ENCODE measurements at regions not wholly inside any gene's neighbourhood (a gene's known extent, or its start where the extent isn't known, plus 50 kb on each side); places are given as distances from the start of the nearest gene placed in this dataset.

- H3K36me3 ChIP-seq (ENCODE audit: control insufficient read depth, insufficient read depth, low read length) = no peaks in the 10 kb centered on the region
- no peaks in the 10 kb centered on the region for H3K27me3 ChIP-seq (replicated peaks; ENCODE audit: control insufficient read depth, insufficient read depth, low read length, poor library complexity, severe bottlenecking)
- DNase-seq = no peak
These were observed 90.8 kb upstream of the ATL2 start for GRCh38 chr2:38467768-38468455.

DNA sequence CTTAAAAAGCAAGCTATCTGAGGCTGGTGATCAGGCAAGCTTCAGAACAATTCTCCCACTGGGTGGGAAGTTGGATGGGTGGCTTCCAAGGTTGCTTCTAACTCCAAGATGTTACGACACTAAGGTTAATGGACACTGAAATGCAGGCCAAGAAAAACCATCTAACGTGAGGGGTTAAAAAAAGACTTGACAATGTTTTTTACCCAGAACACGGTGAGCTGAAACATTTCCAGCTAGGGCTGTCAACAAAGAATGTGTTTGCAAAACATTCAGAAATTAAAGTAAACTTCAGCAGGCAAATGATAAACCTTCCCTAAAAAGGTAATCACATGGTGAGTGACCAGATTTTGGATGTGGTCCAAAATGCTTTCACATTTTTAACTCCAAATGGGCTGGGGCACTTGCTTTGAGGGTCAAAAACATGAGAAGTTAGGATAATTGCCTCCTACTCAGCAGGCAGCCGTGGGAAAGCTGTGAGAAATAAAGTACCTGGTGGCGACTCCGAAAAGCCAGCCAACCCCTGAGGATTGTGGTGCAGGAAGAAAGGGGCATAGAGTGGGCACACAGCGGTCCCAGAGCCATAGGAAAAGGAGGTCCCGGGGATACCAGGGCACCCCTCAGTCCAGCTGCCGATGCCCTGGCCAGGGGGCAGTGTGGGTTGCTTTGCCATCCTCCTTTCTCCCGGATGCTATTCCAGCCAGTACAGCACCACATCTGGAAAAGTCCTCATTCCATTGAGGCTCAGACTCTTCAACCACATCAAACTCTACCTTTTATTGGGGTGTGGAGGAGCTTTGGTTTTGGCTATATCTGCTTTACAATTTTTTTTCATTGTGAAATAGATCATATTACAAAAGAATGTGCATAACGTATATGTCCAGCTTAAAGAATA lies 90.0 kb upstream of the ATL2 start:
- Histone ChIP-seq H3K9me3 (ENCODE audit: control insufficient read depth, low read length) (no peaks in the 10 kb centered on the region), H3K4me1 (ENCODE audit: control insufficient read depth, insufficient read depth, low read length, poor library complexity, severe bottlenecking) (no peaks in the 10 kb centered on the region), H3K27ac (ENCODE audit: insufficient read depth, low read length, poor library complexity, severe bottlenecking) (no peak overlapping the region), H3K4me3 (ENCODE audit: insufficient read depth, low read depth, low read length, poor library complexity, severe bottlenecking) (no peak overlapping the region), H3K27me3 (replicated peaks; ENCODE audit: control insufficient read depth, insufficient read depth, low read length, poor library complexity, severe bottlenecking) (no peaks in the 10 kb centered on the region), H3K36me3 (ENCODE audit: control insufficient read depth, insufficient read depth, low read length) (no peaks in the 10 kb centered on the region)
- no peak for DNase-seq

More at GRCh38 chr2:38467768-38468455, 90.8 kb upstream of the ATL2 start:
- Histone ChIP-seq H3K4me3 (ENCODE audit: insufficient read depth, low read depth, low read length, poor library complexity, severe bottlenecking) (no peak overlapping the region), H3K27ac (ENCODE audit: insufficient read depth, low read length, poor library complexity, severe bottlenecking) (no peak overlapping the region), H3K4me1 (ENCODE audit: control insufficient read depth, insufficient read depth, low read length, poor library complexity, severe bottlenecking) (no peaks in the 10 kb centered on the region), H3K9me3 (ENCODE audit: control insufficient read depth, low read length) (no peaks in the 10 kb centered on the region)

- no peaks in the 10 kb centered on the region for H3K27me3 ChIP-seq (replicated peaks; ENCODE audit: control insufficient read depth, insufficient read depth, low read length, poor library complexity, severe bottlenecking)
- H3K4me3 ChIP-seq (ENCODE audit: insufficient read depth, low read depth, low read length, poor library complexity, severe bottlenecking) = no peak overlapping the region
- no peaks in the 10 kb centered on the region for H3K36me3 ChIP-seq (ENCODE audit: control insufficient read depth, insufficient read depth, low read length)
- DNase-seq = no peak
- no peaks in the 10 kb centered on the region for H3K4me1 ChIP-seq (ENCODE audit: control insufficient read depth, insufficient read depth, low read length, poor library complexity, severe bottlenecking)
- H3K27ac ChIP-seq (ENCODE audit: insufficient read depth, low read length, poor library complexity, severe bottlenecking) = no peak overlapping the region
- H3K9me3 ChIP-seq (ENCODE audit: control insufficient read depth, low read length) = no peaks in the 10 kb centered on the region
These were observed 89.3 kb upstream of the ATL2 start for GRCh38 chr2:38466409-38466808.

DNA sequence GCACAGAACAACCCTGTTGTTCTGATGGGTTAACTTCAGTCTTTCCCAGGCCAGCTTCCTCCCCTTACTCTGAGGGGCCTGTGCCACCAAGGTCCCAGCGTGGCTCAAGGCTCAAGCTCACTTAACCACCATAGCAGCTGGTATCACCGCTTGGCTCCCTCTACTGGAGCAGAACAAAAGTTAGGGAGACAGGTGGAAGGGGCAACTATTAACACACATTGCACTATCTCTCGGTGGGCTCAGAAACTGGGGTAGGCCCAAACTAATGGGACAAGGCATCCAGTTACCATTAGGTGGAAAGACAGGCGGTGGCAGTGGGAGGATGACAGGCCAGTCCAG lies 88.7 kb upstream of the ATL2 start:
- Histone ChIP-seq H3K27me3 (replicated peaks; ENCODE audit: control insufficient read depth, insufficient read depth, low read length, poor library complexity, severe bottlenecking) (no peaks in the 10 kb centered on the region), H3K4me3 (ENCODE audit: insufficient read depth, low read depth, low read length, poor library complexity, severe bottlenecking) (no peak overlapping the region), H3K9me3 (ENCODE audit: control insufficient read depth, low read length) (no peaks in the 10 kb centered on the region), H3K36me3 (ENCODE audit: control insufficient read depth, insufficient read depth, low read length) (no peaks in the 10 kb centered on the region), H3K4me1 (ENCODE audit: control insufficient read depth, insufficient read depth, low read length, poor library complexity, severe bottlenecking) (no peaks in the 10 kb centered on the region), H3K27ac (ENCODE audit: insufficient read depth, low read length, poor library complexity, severe bottlenecking) (no peak overlapping the region)
- no peak for DNase-seq

DNA sequence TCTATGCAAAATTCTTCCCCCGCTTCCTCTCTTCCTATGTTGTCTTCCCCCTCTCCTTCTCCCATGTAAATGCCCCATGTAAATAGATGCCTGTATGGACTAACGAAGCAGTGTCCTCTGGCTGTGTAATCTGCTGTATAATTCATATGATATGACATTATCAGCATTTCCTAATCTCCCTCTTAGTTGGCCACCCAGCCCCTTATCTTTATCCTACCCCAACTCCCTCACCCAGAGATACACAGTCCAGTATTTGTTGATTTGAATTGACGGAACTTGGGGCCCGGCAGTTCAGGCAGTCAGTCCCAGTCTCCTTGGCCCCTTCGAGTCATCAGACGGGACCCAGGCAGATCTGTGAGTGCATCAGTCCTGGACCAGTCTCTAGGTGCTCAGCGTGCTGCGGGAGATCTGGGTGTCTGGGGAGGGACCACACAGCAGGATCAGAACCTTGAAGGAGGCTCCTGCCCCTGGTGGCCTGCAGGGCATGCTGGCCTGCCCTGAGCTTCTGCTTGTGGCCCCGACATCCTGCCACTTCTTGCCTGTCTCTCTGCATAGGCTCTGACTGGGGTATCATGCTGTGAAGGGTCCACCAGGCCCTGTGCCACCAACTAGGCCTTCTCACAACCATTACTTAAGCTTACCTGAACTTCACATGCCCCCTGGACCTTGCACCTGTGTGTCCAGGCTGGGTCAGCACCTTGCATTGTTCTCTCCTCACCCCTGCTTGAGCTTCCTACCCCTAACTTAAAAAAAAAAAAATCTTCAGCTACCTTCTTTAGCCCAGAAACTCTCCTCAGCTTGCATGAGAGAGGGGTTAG lies 88.1 kb upstream of the ATL2 start:
- Histone ChIP-seq H3K27me3 (replicated peaks; ENCODE audit: control insufficient read depth, insufficient read depth, low read length, poor library complexity, severe bottlenecking) (no peaks in the 10 kb centered on the region), H3K4me1 (ENCODE audit: control insufficient read depth, insufficient read depth, low read length, poor library complexity, severe bottlenecking) (no peaks in the 10 kb centered on the region), H3K4me3 (ENCODE audit: insufficient read depth, low read depth, low read length, poor library complexity, severe bottlenecking) (no peak overlapping the region), H3K36me3 (ENCODE audit: control insufficient read depth, insufficient read depth, low read length) (no peaks in the 10 kb centered on the region), H3K9me3 (ENCODE audit: control insufficient read depth, low read length) (no peaks in the 10 kb centered on the region), H3K27ac (ENCODE audit: insufficient read depth, low read length, poor library complexity, severe bottlenecking) (no peak overlapping the region)
- no peak for DNase-seq

DNA sequence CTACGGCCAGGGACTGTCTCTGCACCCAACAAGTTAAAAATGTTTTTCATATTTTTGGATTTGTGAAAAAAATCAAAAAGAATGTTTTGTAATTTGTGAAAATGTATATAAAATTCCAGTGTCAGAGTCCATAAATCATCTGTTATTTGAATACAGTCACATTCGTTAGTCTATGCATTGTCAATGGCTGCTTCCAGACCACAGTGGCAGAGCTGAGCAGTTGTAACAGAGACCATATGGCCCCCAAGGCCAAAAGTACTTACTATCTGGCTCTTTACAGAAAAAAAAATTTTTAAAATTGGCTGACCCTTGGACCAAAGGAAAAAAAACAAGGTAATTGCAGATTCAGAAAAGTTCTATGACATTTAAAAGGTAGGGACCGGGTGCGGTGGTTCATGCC lies 86.7 kb upstream of the ATL2 start:
- Histone ChIP-seq H3K27ac (ENCODE audit: insufficient read depth, low read length, poor library complexity, severe bottlenecking) (no peak overlapping the region), H3K36me3 (ENCODE audit: control insufficient read depth, insufficient read depth, low read length) (no peaks in the 10 kb centered on the region), H3K9me3 (ENCODE audit: control insufficient read depth, low read length) (no peaks in the 10 kb centered on the region), H3K4me3 (ENCODE audit: insufficient read depth, low read depth, low read length, poor library complexity, severe bottlenecking) (no peak overlapping the region), H3K27me3 (replicated peaks; ENCODE audit: control insufficient read depth, insufficient read depth, low read length, poor library complexity, severe bottlenecking) (no peaks in the 10 kb centered on the region), H3K4me1 (ENCODE audit: control insufficient read depth, insufficient read depth, low read length, poor library complexity, severe bottlenecking) (no peaks in the 10 kb centered on the region)
- DNase-seq = no peak

DNA sequence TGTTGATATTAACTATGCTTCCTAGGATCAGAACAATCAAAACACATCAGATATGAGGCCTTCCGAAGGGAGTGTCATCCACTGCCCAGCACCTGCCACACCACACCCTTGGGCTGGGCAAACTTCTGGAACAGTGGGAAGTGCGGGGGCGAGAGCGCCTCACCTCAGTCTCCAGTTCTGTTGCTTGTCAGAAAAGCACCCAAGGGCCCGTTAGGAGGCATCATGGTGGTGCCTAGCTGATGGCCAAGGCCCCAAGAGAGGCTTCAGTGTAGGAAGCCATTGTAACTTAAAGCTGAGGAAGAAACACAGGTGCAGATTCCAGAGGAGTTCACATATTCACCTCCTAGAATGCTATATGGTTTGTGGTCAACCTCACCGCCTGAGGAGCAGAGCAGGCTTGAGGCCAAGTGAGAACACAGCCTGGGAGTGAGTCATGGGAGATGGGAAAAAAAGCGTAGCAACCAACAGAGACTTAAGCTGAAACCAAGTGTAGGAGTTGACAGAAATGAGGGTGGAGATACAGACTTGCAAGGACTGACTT lies 85.1 kb upstream of the ATL2 start:
- H3K36me3 ChIP-seq (ENCODE audit: control insufficient read depth, insufficient read depth, low read length) = no peaks in the 10 kb centered on the region
- H3K9me3 ChIP-seq (ENCODE audit: control insufficient read depth, low read length) = no peaks in the 10 kb centered on the region
- no peak overlapping the region for H3K27ac ChIP-seq (ENCODE audit: insufficient read depth, low read length, poor library complexity, severe bottlenecking)
- no peaks in the 10 kb centered on the region for H3K4me1 ChIP-seq (ENCODE audit: control insufficient read depth, insufficient read depth, low read length, poor library complexity, severe bottlenecking)
- DNase-seq = no peak
- H3K27me3 ChIP-seq (replicated peaks; ENCODE audit: control insufficient read depth, insufficient read depth, low read length, poor library complexity, severe bottlenecking) = no peaks in the 10 kb centered on the region
- no peak overlapping the region for H3K4me3 ChIP-seq (ENCODE audit: insufficient read depth, low read depth, low read length, poor library complexity, severe bottlenecking)

GRCh38 chr2:38461470-38461869 lies 84.4 kb upstream of the ATL2 start:
- Histone ChIP-seq H3K9me3 (ENCODE audit: control insufficient read depth, low read length) (no peaks in the 10 kb centered on the region), H3K36me3 (ENCODE audit: control insufficient read depth, insufficient read depth, low read length) (no peaks in the 10 kb centered on the region), H3K27ac (ENCODE audit: insufficient read depth, low read length, poor library complexity, severe bottlenecking) (no peak overlapping the region), H3K27me3 (replicated peaks; ENCODE audit: control insufficient read depth, insufficient read depth, low read length, poor library complexity, severe bottlenecking) (no peaks in the 10 kb centered on the region), H3K4me1 (ENCODE audit: control insufficient read depth, insufficient read depth, low read length, poor library complexity, severe bottlenecking) (no peaks in the 10 kb centered on the region), H3K4me3 (ENCODE audit: insufficient read depth, low read depth, low read length, poor library complexity, severe bottlenecking) (no peak overlapping the region)
- no peak for DNase-seq

GRCh38 chr2:38460313-38460712 lies 83.2 kb upstream of the ATL2 start:
- Histone ChIP-seq H3K27me3 (replicated peaks; ENCODE audit: control insufficient read depth, insufficient read depth, low read length, poor library complexity, severe bottlenecking) (no peaks in the 10 kb centered on the region), H3K9me3 (ENCODE audit: control insufficient read depth, low read length) (no peaks in the 10 kb centered on the region)
- DNase-seq = no peak

More at GRCh38 chr2:38460313-38460712, 83.2 kb upstream of the ATL2 start:
- no peaks in the 10 kb centered on the region for H3K4me1 ChIP-seq (ENCODE audit: control insufficient read depth, insufficient read depth, low read length, poor library complexity, severe bottlenecking)
- no peak overlapping the region for H3K27ac ChIP-seq (ENCODE audit: insufficient read depth, low read length, poor library complexity, severe bottlenecking)
- no peak overlapping the region for H3K4me3 ChIP-seq (ENCODE audit: insufficient read depth, low read depth, low read length, poor library complexity, severe bottlenecking)
- no peaks in the 10 kb centered on the region for H3K36me3 ChIP-seq (ENCODE audit: control insufficient read depth, insufficient read depth, low read length)

Measured in effector memory CD4-positive, alpha-beta T cell (primary cell).